Astrocyte (in vitro differentiated cells and primary cell): ENCODE measurements at regions not wholly inside any gene's neighbourhood (a gene's known extent, or its start where the extent isn't known, plus 50 kb on each side); places are given as distances from the start of the nearest gene placed in this dataset.

Experiments used
- DNase-seq: peaks from one replicate; pipeline ENCODE4 v3.0.0-alpha.2; 2010; ENCODE audit warnings: low read depth
- FAIRE-seq: peaks from 2 replicates; lab custom pipeline; 2011; peaks lifted over from hg19 to GRCh38; lab: Jason Lieb, UNC
- H2AFZ ChIP-seq: 2 replicates; pipeline ENCODE4 v1.6.0; 2012; ENCODE audit warnings: low read depth, low read length, inconsistent platforms
- H3K27ac ChIP-seq: 2 replicates; pipeline ENCODE4 v1.5.1; 2011; ENCODE audit warnings: low read depth, low read length, inconsistent platforms
- H3K27me3 ChIP-seq: 2 replicates; pipeline ENCODE4 v1.6.0; 2011; ENCODE audit warnings: low read length, inconsistent platforms; ENCODE audit not compliant: insufficient read depth
- H3K36me3 ChIP-seq: 2 replicates; pipeline ENCODE4 v1.5.1; 2011; ENCODE audit warnings: low read length, inconsistent platforms; ENCODE audit not compliant: insufficient read depth
- H3K4me1 ChIP-seq: 2 replicates; pipeline ENCODE4 v1.5.1; 2011; ENCODE audit warnings: low read length, inconsistent platforms; ENCODE audit not compliant: insufficient read depth
- H3K4me2 ChIP-seq: 2 replicates; pipeline ENCODE4 v1.6.0; 2012; ENCODE audit warnings: low read length, inconsistent platforms
- H3K4me3 ChIP-seq: 2 replicates; pipeline ENCODE4 v1.5.1; 2011; ENCODE audit warnings: low read depth, mild to moderate bottlenecking, low read length, inconsistent platforms; ENCODE audit not compliant: insufficient read depth
- H3K79me2 ChIP-seq: 2 replicates; pipeline ENCODE4 v1.6.0; 2012; ENCODE audit warnings: mild to moderate bottlenecking, low read length, inconsistent platforms; ENCODE audit not compliant: insufficient read depth
- H3K9ac ChIP-seq: 2 replicates; pipeline ENCODE4 v1.6.0; 2012; ENCODE audit warnings: mild to moderate bottlenecking, low read length, inconsistent platforms
- H3K9me3 ChIP-seq: 2 replicates; pipeline ENCODE4 v1.5.1; 2012; ENCODE audit warnings: low read depth, mild to moderate bottlenecking, low read length, inconsistent platforms; ENCODE audit not compliant: insufficient read depth
- H4K20me1 ChIP-seq: 2 replicates; pipeline ENCODE4 v1.6.0; 2012; ENCODE audit warnings: low read length, inconsistent platforms; ENCODE audit not compliant: insufficient read depth
- H3K27ac Mint-ChIP-seq: one replicate; pipeline ENCODE4 v1.8.0; 2021; ENCODE audit warnings: mild to moderate bottlenecking, mixed read lengths; ENCODE audit not compliant: unreplicated experiment
- H3K27me3 Mint-ChIP-seq: one replicate; pipeline ENCODE4 v1.8.0; 2021; ENCODE audit warnings: low read depth, mixed read lengths; ENCODE audit not compliant: unreplicated experiment
- H3K36me3 Mint-ChIP-seq: one replicate; pipeline ENCODE4 v1.8.0; 2021; ENCODE audit warnings: low read depth, mixed read lengths; ENCODE audit not compliant: unreplicated experiment
- H3K4me1 Mint-ChIP-seq: one replicate; pipeline ENCODE4 v1.8.0; 2021; ENCODE audit warnings: low read depth, mixed read lengths; ENCODE audit not compliant: unreplicated experiment
- H3K4me3 Mint-ChIP-seq: one replicate; pipeline ENCODE4 v1.8.0; 2021; ENCODE audit warnings: mild to moderate bottlenecking, moderate library complexity, mixed read lengths; ENCODE audit not compliant: unreplicated experiment
- H3K9me3 Mint-ChIP-seq: one replicate; pipeline ENCODE4 v1.8.0; 2021; ENCODE audit warnings: mild to moderate bottlenecking, mixed read lengths; ENCODE audit not compliant: unreplicated experiment
- EZH2 ChIP-seq: IDR thresholded peaks from 2 replicates; pipeline ENCODE4 v1.6.1; 2012; ENCODE audit warnings: mild to moderate bottlenecking, low read length, inconsistent platforms; ENCODE audit not compliant: insufficient read depth
- TF ChIP-seq, protein P1 (sequence below): IDR thresholded peaks from 2 replicates; pipeline ENCODE4 v1.5.1; 2011; ENCODE audit warnings: low read depth, mild to moderate bottlenecking, inconsistent platforms, low read length, moderate library complexity; ENCODE audit not compliant: insufficient read depth

DNA sequence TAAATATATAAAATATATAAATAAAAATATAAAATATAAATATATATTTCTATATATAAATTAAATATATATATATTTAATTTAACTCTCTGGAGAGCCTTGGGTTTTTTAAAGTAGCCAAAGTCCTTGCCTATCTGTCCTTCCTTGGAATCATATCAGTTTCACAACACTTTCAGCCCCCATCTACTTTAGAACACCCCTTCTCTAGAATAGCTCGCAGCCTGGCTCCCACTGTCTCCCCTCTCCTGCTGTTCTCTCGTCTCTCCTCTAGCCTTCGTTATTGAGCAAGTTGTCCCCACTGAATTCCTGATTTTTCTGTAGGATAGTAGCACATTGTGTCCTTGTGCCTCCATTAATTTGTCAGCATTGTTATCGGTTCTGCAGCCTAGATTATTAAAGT, 677.0 kb downstream of the RNF144A start:
- no peak overlapping the region for H3K4me2 ChIP-seq
- H2AFZ ChIP-seq: no peak overlapping the region
- H3K9me3 Mint-ChIP-seq: no peaks in the 10 kb centered on the region
- H3K79me2 ChIP-seq: no peaks in the 10 kb centered on the region
- no peak overlapping the region for H3K9ac ChIP-seq
- no peaks in the 10 kb centered on the region for H4K20me1 ChIP-seq
- no peak overlapping the region for H3K4me3 ChIP-seq
- no peaks in the 10 kb centered on the region for H3K36me3 ChIP-seq
- H3K27me3 Mint-ChIP-seq: no peaks in the 10 kb centered on the region
- H3K9me3 ChIP-seq: no peaks in the 10 kb centered on the region
- no peaks in the 10 kb centered on the region for H3K36me3 Mint-ChIP-seq
- DNase-seq (no peak), FAIRE-seq (no peak)
- H3K27ac ChIP-seq: no peak overlapping the region
- no peaks in the 10 kb centered on the region for H3K4me1 Mint-ChIP-seq
- no peak overlapping the region for H3K4me3 Mint-ChIP-seq
- H3K27ac Mint-ChIP-seq: no peak overlapping the region
- no peaks in the 10 kb centered on the region for H3K4me1 ChIP-seq
- no peaks in the 10 kb centered on the region for H3K27me3 ChIP-seq
- TF ChIP-seq, protein P1, sequence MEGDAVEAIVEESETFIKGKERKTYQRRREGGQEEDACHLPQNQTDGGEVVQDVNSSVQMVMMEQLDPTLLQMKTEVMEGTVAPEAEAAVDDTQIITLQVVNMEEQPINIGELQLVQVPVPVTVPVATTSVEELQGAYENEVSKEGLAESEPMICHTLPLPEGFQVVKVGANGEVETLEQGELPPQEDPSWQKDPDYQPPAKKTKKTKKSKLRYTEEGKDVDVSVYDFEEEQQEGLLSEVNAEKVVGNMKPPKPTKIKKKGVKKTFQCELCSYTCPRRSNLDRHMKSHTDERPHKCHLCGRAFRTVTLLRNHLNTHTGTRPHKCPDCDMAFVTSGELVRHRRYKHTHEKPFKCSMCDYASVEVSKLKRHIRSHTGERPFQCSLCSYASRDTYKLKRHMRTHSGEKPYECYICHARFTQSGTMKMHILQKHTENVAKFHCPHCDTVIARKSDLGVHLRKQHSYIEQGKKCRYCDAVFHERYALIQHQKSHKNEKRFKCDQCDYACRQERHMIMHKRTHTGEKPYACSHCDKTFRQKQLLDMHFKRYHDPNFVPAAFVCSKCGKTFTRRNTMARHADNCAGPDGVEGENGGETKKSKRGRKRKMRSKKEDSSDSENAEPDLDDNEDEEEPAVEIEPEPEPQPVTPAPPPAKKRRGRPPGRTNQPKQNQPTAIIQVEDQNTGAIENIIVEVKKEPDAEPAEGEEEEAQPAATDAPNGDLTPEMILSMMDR: no peak
- no peak for TF ChIP-seq EZH2

DNA sequence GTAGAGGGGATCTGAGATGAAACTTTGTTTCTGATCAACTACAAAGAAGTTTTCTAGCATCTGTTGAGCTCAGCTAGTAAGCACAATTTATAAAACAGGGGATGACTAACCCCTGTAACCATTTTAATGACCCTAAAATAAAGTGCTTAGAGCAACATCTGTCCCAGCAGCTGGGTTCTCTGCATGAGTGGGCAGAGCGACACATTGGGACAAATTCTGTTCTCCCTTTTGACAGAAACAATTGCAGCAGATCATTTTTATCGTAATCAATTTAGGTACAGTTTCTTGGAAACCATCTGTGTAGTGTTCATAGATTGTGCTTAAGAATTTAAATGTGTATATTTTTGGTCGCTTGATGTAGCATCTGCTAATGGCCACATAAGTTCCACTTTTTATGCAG, 678.0 kb downstream of the RNF144A start:
- no peaks in the 10 kb centered on the region for H3K4me1 ChIP-seq
- H3K4me3 ChIP-seq: no peak overlapping the region
- H3K36me3 ChIP-seq: no peaks in the 10 kb centered on the region
- no peak overlapping the region for H3K4me2 ChIP-seq
- no peak overlapping the region for H3K9ac ChIP-seq
- H3K4me3 Mint-ChIP-seq: no peak overlapping the region
- no peaks in the 10 kb centered on the region for H3K27me3 Mint-ChIP-seq
- no peak overlapping the region for H3K27ac Mint-ChIP-seq
- no peaks in the 10 kb centered on the region for H3K79me2 ChIP-seq
- FAIRE-seq: no peak
- no peak for DNase-seq
- no peak overlapping the region for H2AFZ ChIP-seq
- no peaks in the 10 kb centered on the region for H3K27me3 ChIP-seq
- H4K20me1 ChIP-seq: no peaks in the 10 kb centered on the region
- no peaks in the 10 kb centered on the region for H3K9me3 ChIP-seq
- no peaks in the 10 kb centered on the region for H3K36me3 Mint-ChIP-seq
- TF ChIP-seq, protein P1: no peak
- no peak for TF ChIP-seq EZH2
- no peaks in the 10 kb centered on the region for H3K9me3 Mint-ChIP-seq
- H3K27ac ChIP-seq: no peak overlapping the region
- H3K4me1 Mint-ChIP-seq: no peaks in the 10 kb centered on the region

DNA sequence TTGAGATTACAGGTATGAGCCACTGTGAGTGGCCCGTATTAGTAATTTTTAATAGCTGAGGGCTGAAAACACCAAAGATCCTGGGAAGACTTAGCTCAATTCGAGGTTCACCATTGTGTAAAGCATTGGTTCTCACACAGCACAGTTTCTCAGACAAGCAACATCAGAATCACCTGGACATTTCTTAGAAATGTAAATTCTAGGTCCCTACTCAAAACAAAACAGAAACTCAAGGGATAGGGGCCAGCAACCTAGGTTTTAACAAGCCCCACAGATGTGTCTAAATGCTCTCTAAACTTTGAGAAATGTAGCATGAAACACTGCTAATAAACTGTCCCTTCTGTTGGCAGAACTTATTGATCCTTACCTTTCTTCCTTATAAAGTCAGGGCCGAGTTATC, 681.2 kb downstream of the RNF144A start:
- H3K4me1 ChIP-seq: no peaks in the 10 kb centered on the region
- no peak overlapping the region for H3K4me3 ChIP-seq
- no peaks in the 10 kb centered on the region for H3K9me3 Mint-ChIP-seq
- no peak overlapping the region for H3K4me2 ChIP-seq
- H3K79me2 ChIP-seq: no peaks in the 10 kb centered on the region
- no peaks in the 10 kb centered on the region for H3K36me3 Mint-ChIP-seq
- H3K4me1 Mint-ChIP-seq: no peaks in the 10 kb centered on the region
- H3K27me3 ChIP-seq: no peaks in the 10 kb centered on the region
- no peak overlapping the region for H2AFZ ChIP-seq
- no peaks in the 10 kb centered on the region for H3K36me3 ChIP-seq
- TF ChIP-seq, protein P1: no peak
- no peak for TF ChIP-seq EZH2
- no peak overlapping the region for H3K9ac ChIP-seq
- H3K9me3 ChIP-seq: no peaks in the 10 kb centered on the region
- no peaks in the 10 kb centered on the region for H4K20me1 ChIP-seq
- no peak overlapping the region for H3K27ac Mint-ChIP-seq
- FAIRE-seq (no peak), DNase-seq (no peak)
- no peak overlapping the region for H3K4me3 Mint-ChIP-seq
- H3K27me3 Mint-ChIP-seq: no peaks in the 10 kb centered on the region
- H3K27ac ChIP-seq: no peak overlapping the region
